Gastrocnemius medialis (tissue), 4 donors: ENCODE measurements at regions not wholly inside any gene's neighbourhood (a gene's known extent, or its start where the extent isn't known, plus 50 kb on each side); places are given as distances from the start of the nearest gene placed in this dataset.

ENCODE experiments used
- CTCF ChIP-seq, 5 experiments: fragments of 450-650 bp in 3 of 5; fragments of 200-600 bp in 2 of 5; sonication (generic) in 2 of 5; IDR thresholded peaks in 4 of 5; conservative IDR thresholded peaks in 1 of 5; 1 replicate in 4 of 5; 2 replicates in 1 of 5; pipeline ENCODE4 v1.5.1; 2016 to 2019; ENCODE audit warnings: antibody characterized with exemption in 5 of 5, mild to moderate bottlenecking in 3 of 5, moderate library complexity in 3 of 5
- POLR2A ChIP-seq, 2 donors: fragments of 450-650 bp; IDR thresholded peaks; one replicate each; pipeline ENCODE4 v1.6.1; 2017; ENCODE audit warnings: antibody characterized with exemption in 2 of 2, mild to moderate bottlenecking in 2 of 2, moderate library complexity in 2 of 2

GRCh38 chr11:122494221-122494620 lies 161.3 kb upstream of the UBASH3B start:
- no peak for TF ChIP-seq CTCF (IDR thresholded peaks at IDR 0.05 in 4 of 5, conservative IDR thresholded peaks at IDR 0.05 in 1 of 5)
- TF ChIP-seq POLR2A (IDR thresholded peaks at IDR 0.05): no peak
